ENCODE measurements at regions not wholly inside any gene's neighbourhood (a gene's known extent, or its start where the extent isn't known, plus 50 kb on each side); places are given as distances from the start of the nearest gene placed in this dataset.

- TF ChIP-seq POLR2A (IDR thresholded peaks at IDR 0.05; ENCODE audit: low read depth, low read length), result no peak
- no peak for TF ChIP-seq TAF1 (IDR thresholded peaks at IDR 0.05; ENCODE audit: low read depth, low read length)
- no peak for TF ChIP-seq POLR2AphosphoS5 (IDR thresholded peaks at IDR 0.05; ENCODE audit: low read depth, low read length)
- no peak for TF ChIP-seq PAX5 (IDR thresholded peaks at IDR 0.05; ENCODE audit: insufficient read depth, low read length, severe bottlenecking)
These were observed 125.0 kb upstream of the CDC42EP3 start for GRCh38 chr2:37796481-37796880.

Measured in GM12891 (cell line).